Uterus (tissue), 3 donors: ENCODE measurements at regions not wholly inside any gene's neighbourhood (a gene's known extent, or its start where the extent isn't known, plus 50 kb on each side); places are given as distances from the start of the nearest gene placed in this dataset.

Experiments
- DNase-seq, 2 donors: peaks; one replicate each; pipeline ENCODE4 v3.0.0-alpha.2; 2019 to 2020
- H3K27ac ChIP-seq, 2 donors: fragments of 200-600 bp; sonication (generic); 1 replicate in 1 of 2; 2 replicates in 1 of 2; pipeline ENCODE4 v1.5.1; 2016 to 2018
- H3K27me3 ChIP-seq, 2 donors: fragments of 200-600 bp; sonication (generic); one replicate each; pipeline ENCODE4 v1.5.1; 2018 to 2019; ENCODE audit warnings: control low read depth in 1 of 2
- H3K36me3 ChIP-seq, 2 donors: fragments of 200-600 bp; sonication (generic); one replicate each; pipeline ENCODE4 v1.5.1; 2019; ENCODE audit warnings: control low read depth in 1 of 2
- H3K4me1 ChIP-seq, 2 donors: fragments of 200-600 bp; sonication (generic); one replicate each; pipeline ENCODE4 v1.5.1; 2018 to 2019; ENCODE audit warnings: control low read depth in 1 of 2
- H3K4me3 ChIP-seq, 2 donors: fragments of 200-600 bp; sonication (generic); 1 replicate in 1 of 2; 2 replicates in 1 of 2; pipeline ENCODE4 v1.5.1; 2018 to 2019; ENCODE audit warnings: mild to moderate bottlenecking in 1 of 2
- H3K9me3 ChIP-seq, 2 donors: fragments of 200-600 bp; sonication (generic); one replicate each; pipeline ENCODE4 v1.5.1; 2019; ENCODE audit warnings: control low read depth in 1 of 2
- POLR2A ChIP-seq, 2 donors: fragments of 450-650 bp; IDR thresholded peaks; one replicate each; pipeline ENCODE4 v1.6.1; 2016; ENCODE audit warnings: antibody characterized with exemption in 2 of 2, mild to moderate bottlenecking in 1 of 2, moderate library complexity in 1 of 2
- intact Hi-C: fragments of 100-400 bp; cut with DNase I; formaldehyde crosslinking; loops from one replicate; pipeline ENCODE4 v1.15.1; 2023; ENCODE audit warnings: low total_unique reads
- TF ChIP-seq, protein P1 (sequence below), 4 experiments: fragments of 200-600 bp in 2 of 4; fragments of 450-650 bp in 2 of 4; sonication (generic) in 2 of 4; IDR thresholded peaks; one replicate each; pipeline ENCODE4 v1.5.1; 2016 to 2019; ENCODE audit warnings: antibody characterized with exemption in 4 of 4, mild to moderate bottlenecking in 2 of 4, moderate library complexity in 1 of 4
- donor health status: DM: yes; HTN: yes; CAD: no.

DNA sequence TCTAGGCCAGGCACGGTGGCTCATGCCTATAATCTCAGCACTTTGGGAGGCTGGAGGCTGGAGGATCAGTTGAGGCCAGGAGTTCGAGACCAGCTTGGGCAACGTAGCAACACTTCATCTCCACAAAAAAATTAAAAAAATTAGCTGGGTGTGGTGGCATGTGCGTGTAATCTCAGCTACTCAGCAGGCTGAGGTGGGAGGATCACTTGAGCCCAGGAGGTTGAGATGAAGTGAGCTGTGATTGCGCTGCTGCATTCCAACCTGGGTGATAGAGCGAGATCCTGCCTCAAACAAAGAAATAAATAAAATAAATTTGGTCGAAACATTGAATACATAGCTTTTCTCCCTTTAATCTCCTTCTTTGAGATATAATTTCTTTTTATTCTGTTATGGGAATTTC, 80.6 kb upstream of the ITGB1 start:
- intact Hi-C loops = no loop called here
- H3K27me3 ChIP-seq = no peaks in the 10 kb centered on the region

DNA sequence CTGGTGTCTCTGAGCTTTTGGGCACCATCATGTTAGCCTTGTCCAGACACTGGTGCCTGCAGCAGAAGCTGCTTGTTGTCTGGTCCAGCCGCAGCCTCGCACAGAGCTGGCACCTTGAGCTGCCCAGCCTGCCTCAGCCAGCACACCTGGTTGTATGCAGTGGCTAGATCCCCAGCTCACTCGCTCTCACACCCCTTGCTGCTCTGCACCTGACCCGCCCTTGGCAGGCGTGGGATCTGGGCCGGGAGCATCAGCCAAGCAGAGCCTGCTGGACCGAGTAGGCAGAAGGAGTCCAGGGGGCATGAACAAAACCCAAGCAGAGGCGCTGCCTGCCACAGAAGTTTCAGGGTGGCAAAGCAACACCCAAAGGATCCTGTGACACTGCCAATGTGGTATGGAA, 79.7 kb upstream of the ITGB1 start:
- Histone ChIP-seq H3K4me3 (no peak overlapping the region), H3K27me3 (no peaks in the 10 kb centered on the region), H3K36me3 (no peaks in the 10 kb centered on the region), H3K27ac (no peak overlapping the region), H3K4me1 (no peaks in the 10 kb centered on the region), H3K9me3 (no peaks in the 10 kb centered on the region)
- DNase-seq = no peak
- TF ChIP-seq, protein P1, sequence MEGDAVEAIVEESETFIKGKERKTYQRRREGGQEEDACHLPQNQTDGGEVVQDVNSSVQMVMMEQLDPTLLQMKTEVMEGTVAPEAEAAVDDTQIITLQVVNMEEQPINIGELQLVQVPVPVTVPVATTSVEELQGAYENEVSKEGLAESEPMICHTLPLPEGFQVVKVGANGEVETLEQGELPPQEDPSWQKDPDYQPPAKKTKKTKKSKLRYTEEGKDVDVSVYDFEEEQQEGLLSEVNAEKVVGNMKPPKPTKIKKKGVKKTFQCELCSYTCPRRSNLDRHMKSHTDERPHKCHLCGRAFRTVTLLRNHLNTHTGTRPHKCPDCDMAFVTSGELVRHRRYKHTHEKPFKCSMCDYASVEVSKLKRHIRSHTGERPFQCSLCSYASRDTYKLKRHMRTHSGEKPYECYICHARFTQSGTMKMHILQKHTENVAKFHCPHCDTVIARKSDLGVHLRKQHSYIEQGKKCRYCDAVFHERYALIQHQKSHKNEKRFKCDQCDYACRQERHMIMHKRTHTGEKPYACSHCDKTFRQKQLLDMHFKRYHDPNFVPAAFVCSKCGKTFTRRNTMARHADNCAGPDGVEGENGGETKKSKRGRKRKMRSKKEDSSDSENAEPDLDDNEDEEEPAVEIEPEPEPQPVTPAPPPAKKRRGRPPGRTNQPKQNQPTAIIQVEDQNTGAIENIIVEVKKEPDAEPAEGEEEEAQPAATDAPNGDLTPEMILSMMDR (IDR thresholded peaks at IDR 0.05) = no peak
- no peak for TF ChIP-seq POLR2A (IDR thresholded peaks at IDR 0.05)
- intact Hi-C loops = no loop called here

More for the DNA sequence above, 80.6 kb upstream of the ITGB1 start:
- no peak for TF ChIP-seq POLR2A (IDR thresholded peaks at IDR 0.05)
- TF ChIP-seq, protein P1 (IDR thresholded peaks at IDR 0.05) = no peak
- Histone ChIP-seq H3K36me3 (no peaks in the 10 kb centered on the region), H3K4me1 (no peaks in the 10 kb centered on the region), H3K27ac (no peak overlapping the region), H3K4me3 (no peak overlapping the region), H3K9me3 (no peaks in the 10 kb centered on the region)
- no peak for DNase-seq

DNA sequence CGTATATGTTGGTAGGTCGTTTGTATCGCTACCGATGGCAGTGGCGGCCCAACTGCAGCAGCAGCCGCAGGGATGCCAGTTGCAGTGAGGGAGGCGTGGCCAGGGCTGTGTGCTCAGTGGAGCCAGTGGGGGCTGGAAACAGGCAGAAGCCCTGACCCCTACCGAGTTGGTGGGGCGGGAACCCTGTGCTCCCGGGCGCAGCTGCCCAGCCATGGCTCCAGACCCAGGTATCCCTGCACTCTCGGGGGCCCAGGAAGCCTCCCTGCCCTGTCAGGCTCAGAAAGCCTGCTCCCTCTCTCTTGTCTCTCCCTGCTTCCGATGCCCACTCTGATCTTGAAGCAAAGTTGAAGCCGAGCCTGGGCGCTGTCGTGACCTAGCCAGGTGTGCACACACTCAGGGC, 78.6 kb upstream of the ITGB1 start:
- Histone ChIP-seq H3K36me3 (no peaks in the 10 kb centered on the region), H3K27ac (no peak overlapping the region), H3K4me3 (no peak overlapping the region), H3K9me3 (no peaks in the 10 kb centered on the region), H3K27me3 (no peaks in the 10 kb centered on the region), H3K4me1 (no peaks in the 10 kb centered on the region)
- DNase-seq = no peak
- intact Hi-C loops = no loop called here
- TF ChIP-seq, protein P1 (IDR thresholded peaks at IDR 0.05) = no peak
- TF ChIP-seq POLR2A (IDR thresholded peaks at IDR 0.05) = no peak

DNA sequence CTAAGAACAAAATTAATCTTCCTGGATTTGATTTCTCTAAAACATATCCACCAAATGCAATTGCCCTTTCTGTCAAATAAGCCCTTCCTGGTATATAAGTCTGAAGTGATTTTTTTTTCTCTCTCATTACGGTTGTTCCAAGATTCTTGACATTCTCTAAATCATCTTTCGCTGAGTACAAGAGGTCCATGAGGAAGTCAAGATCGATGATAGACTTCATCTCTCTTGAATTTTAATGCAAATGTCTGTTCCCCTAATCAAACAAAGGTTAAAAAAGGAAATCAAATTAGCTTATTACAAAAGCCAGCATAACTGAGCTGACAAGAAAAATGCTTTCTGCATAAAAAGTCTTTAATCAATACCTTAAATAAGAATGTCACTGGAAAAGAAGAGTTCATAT, 77.4 kb upstream of the ITGB1 start:
- no peak for DNase-seq
- no peak overlapping the region for H3K27ac ChIP-seq
- intact Hi-C loops = no loop called here
- TF ChIP-seq, protein P1 (IDR thresholded peaks at IDR 0.05) = no peak
- no peak for TF ChIP-seq POLR2A (IDR thresholded peaks at IDR 0.05)
- no peaks in the 10 kb centered on the region for H3K27me3 ChIP-seq
- no peak overlapping the region for H3K4me3 ChIP-seq
- no peaks in the 10 kb centered on the region for H3K4me1 ChIP-seq
- H3K36me3 ChIP-seq = no peaks in the 10 kb centered on the region
- no peaks in the 10 kb centered on the region for H3K9me3 ChIP-seq

DNA sequence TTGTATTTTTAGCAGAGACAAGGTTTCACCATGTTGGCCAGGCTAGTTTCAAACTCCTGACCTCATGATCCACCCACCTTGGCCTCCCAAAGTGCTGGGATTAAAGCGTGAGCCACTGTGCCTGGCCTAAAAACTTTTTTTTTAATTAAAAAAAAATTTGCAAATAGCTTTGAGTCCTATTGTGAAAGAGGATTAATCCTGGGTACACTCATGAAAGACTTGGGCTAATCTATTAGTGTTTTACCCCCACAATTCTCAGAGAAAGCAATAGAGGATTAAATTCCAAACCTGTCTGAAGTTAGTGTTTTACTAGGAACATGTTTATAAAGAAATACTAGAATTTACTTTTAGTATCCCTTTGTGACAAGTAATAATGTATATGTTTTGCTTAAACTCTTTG, 76.9 kb upstream of the ITGB1 start:
- Histone ChIP-seq H3K4me1 (no peaks in the 10 kb centered on the region), H3K4me3 (no peak overlapping the region), H3K36me3 (no peaks in the 10 kb centered on the region), H3K27me3 (no peaks in the 10 kb centered on the region), H3K9me3 (no peaks in the 10 kb centered on the region), H3K27ac (no peak overlapping the region)
- DNase-seq = no peak
- TF ChIP-seq, protein P1 (IDR thresholded peaks at IDR 0.05) = no peak
- no peak for TF ChIP-seq POLR2A (IDR thresholded peaks at IDR 0.05)
- intact Hi-C loops = no loop called here
